GM08714 (cell line): ENCODE measurements at regions not wholly inside any gene's neighbourhood (a gene's known extent, or its start where the extent isn't known, plus 50 kb on each side); places are given as distances from the start of the nearest gene placed in this dataset.
"Not testable (repeated sequence)": the region's sequence is repeated elsewhere in the genome, so short reads cannot be mapped to it uniquely, and the experiment has no call there.

Experiments used
- H3K4me3 ChIP-seq: fragments of 200-500 bp; sonication (Bioruptor generic); 2 replicates; pipeline ENCODE4 v1.5.1; 2014; ENCODE audit warnings: mild to moderate bottlenecking, low read length, inconsistent platforms
- ZNF274 ChIP-seq: IDR thresholded peaks from 2 replicates; pipeline ENCODE4 v1.6.1; 2012; ENCODE audit warnings: mild to moderate bottlenecking, low read depth, low read length

- TF ChIP-seq ZNF274: no peak
- no peak overlapping the region for H3K4me3 ChIP-seq
Observed at GRCh38 chr5:18576586-18576985, 942.3 kb downstream of the TAF11L14 start.

GRCh38 chr5:18601185-18601584, 966.9 kb downstream of the TAF11L14 start:
- H3K4me3 ChIP-seq: no peak overlapping the region
- no peak for TF ChIP-seq ZNF274

GRCh38 chr5:18602402-18602801, 968.1 kb downstream of the TAF11L14 start:
- no peak for TF ChIP-seq ZNF274

GRCh38 chr5:18605186-18605585, 970.9 kb downstream of the TAF11L14 start:
- no peak for TF ChIP-seq ZNF274

More at GRCh38 chr5:18602402-18602801, 968.1 kb downstream of the TAF11L14 start:
- no peak overlapping the region for H3K4me3 ChIP-seq

GRCh38 chr5:18607570-18607969, 973.3 kb downstream of the TAF11L14 start:
- TF ChIP-seq ZNF274: no peak
- no peak overlapping the region for H3K4me3 ChIP-seq

More at GRCh38 chr5:18605186-18605585, 970.9 kb downstream of the TAF11L14 start:
- H3K4me3 ChIP-seq: no peak overlapping the region

- not testable (repeated sequence) for H3K4me3 ChIP-seq
Observed at GRCh38 chr5:18617191-18617590, 982.9 kb downstream of the TAF11L14 start.

GRCh38 chr5:18630458-18631045, 996.3 kb downstream of the TAF11L14 start:
- H3K4me3 ChIP-seq: no peak overlapping the region
- TF ChIP-seq ZNF274: no peak

GRCh38 chr5:18652404-18653215, 1018.4 kb downstream of the TAF11L14 start:
- TF ChIP-seq ZNF274: no peak
- no peak overlapping the region for H3K4me3 ChIP-seq

- H3K4me3 ChIP-seq: no peak overlapping the region
- TF ChIP-seq ZNF274: no peak
Observed at GRCh38 chr5:18653216-18653752, 1019.0 kb downstream of the TAF11L14 start.

- no peak for TF ChIP-seq ZNF274
Observed at GRCh38 chr5:18660511-18660910, 1026.3 kb downstream of the TAF11L14 start.

GRCh38 chr5:18662231-18662630, 1028.0 kb downstream of the TAF11L14 start:
- no peak for TF ChIP-seq ZNF274
- H3K4me3 ChIP-seq: no peak overlapping the region

More at GRCh38 chr5:18660511-18660910, 1026.3 kb downstream of the TAF11L14 start:
- no peak overlapping the region for H3K4me3 ChIP-seq

- H3K4me3 ChIP-seq: not testable (repeated sequence)
Observed at GRCh38 chr5:18674212-18674611, 1040.0 kb downstream of the TAF11L14 start.

- TF ChIP-seq ZNF274: no peak
- no peak overlapping the region for H3K4me3 ChIP-seq
Observed at GRCh38 chr5:18675041-18675440, 1040.8 kb downstream of the TAF11L14 start.

GRCh38 chr5:18686253-18686652, 1052.0 kb downstream of the TAF11L14 start:
- H3K4me3 ChIP-seq: no peak overlapping the region
- TF ChIP-seq ZNF274: no peak

GRCh38 chr5:18687429-18687828, 1053.2 kb downstream of the TAF11L14 start:
- H3K4me3 ChIP-seq: no peak overlapping the region

More at GRCh38 chr5:18687429-18687828, 1053.2 kb downstream of the TAF11L14 start:
- TF ChIP-seq ZNF274: no peak
